OCI-LY3 (cell line): ENCODE measurements at regions not wholly inside any gene's neighbourhood (a gene's known extent, or its start where the extent isn't known, plus 50 kb on each side); places are given as distances from the start of the nearest gene placed in this dataset.

Source experiments
- H2AFZ ChIP-seq: fragments of 200-600, 300-600 bp; shearing (Covaris generic); 2 replicates; pipeline ENCODE4 v1.6.0; 2014; ENCODE audit warnings: antibody characterized with exemption, low read depth, low read length
- H3K27ac ChIP-seq: fragments of 200-600, 300-600 bp; sonication (generic); 2 replicates; pipeline ENCODE4 v1.5.1; 2014; ENCODE audit warnings: mild to moderate bottlenecking, low read length, moderate library complexity, mixed read lengths
- H3K27me3 ChIP-seq: fragments of 200-600, 300-600 bp; sonication (generic); 2 replicates; pipeline ENCODE4 v1.6.1; 2014; ENCODE audit warnings: low read depth, low read length, mixed read lengths
- H3K36me3 ChIP-seq: fragments of 200-600, 300-600 bp; sonication (generic); replicated peaks from 2 replicates; pipeline ENCODE3; 2014; ENCODE audit warnings: low read depth, low read length, mixed read lengths
- H3K4me1 ChIP-seq: fragments of 300-600, 200-600 bp; sonication (generic); 2 replicates; pipeline ENCODE4 v1.6.1; 2014; ENCODE audit warnings: low read length, mixed read lengths
- H3K4me2 ChIP-seq: fragments of 200-600, 300-600 bp; sonication (generic); 2 replicates; pipeline ENCODE4 v1.6.1; 2014; ENCODE audit warnings: low read length, mixed read lengths
- H3K4me3 ChIP-seq: fragments of 300-600, 200-600 bp; sonication (generic); 2 replicates; pipeline ENCODE4 v1.5.1; 2014; ENCODE audit warnings: antibody characterized with exemption, mild to moderate bottlenecking, low read length, moderate library complexity
- H3K79me2 ChIP-seq: fragments of 300-600, 200-600 bp; shearing (Covaris generic); 2 replicates; pipeline ENCODE4 v1.6.1; 2014; ENCODE audit warnings: mild to moderate bottlenecking, low read length, mixed read lengths
- H3K9ac ChIP-seq: fragments of 300-600, 200-600 bp; shearing (Covaris generic); 2 replicates; pipeline ENCODE4 v1.6.0; 2014; ENCODE audit warnings: mild to moderate bottlenecking, low read length, moderate library complexity
- H3K9me3 ChIP-seq: fragments of 200-600, 300-600 bp; shearing (Covaris generic); 2 replicates; pipeline ENCODE4 v1.6.1; 2014; ENCODE audit warnings: low read length, mixed read lengths; ENCODE audit not compliant: insufficient read depth
- H4K20me1 ChIP-seq: fragments of 200-600, 300-600 bp; sonication (generic); 2 replicates; pipeline ENCODE4 v1.6.1; 2016; ENCODE audit warnings: low read length, mixed read lengths; ENCODE audit not compliant: insufficient read depth
- EZH2phosphoT487 ChIP-seq: fragments of 200-600 bp; shearing (Covaris generic); IDR thresholded peaks from 2 replicates; pipeline ENCODE4 v1.6.1; 2018; ENCODE audit warnings: antibody characterized with exemption, mixed run types, low read depth
- TF ChIP-seq, protein P1 (sequence below): fragments of 200-600, 300-600 bp; sonication (generic); IDR thresholded peaks from 2 replicates; pipeline ENCODE4 v1.5.1; 2014; ENCODE audit warnings: antibody characterized with exemption, low read length, low read depth

DNA sequence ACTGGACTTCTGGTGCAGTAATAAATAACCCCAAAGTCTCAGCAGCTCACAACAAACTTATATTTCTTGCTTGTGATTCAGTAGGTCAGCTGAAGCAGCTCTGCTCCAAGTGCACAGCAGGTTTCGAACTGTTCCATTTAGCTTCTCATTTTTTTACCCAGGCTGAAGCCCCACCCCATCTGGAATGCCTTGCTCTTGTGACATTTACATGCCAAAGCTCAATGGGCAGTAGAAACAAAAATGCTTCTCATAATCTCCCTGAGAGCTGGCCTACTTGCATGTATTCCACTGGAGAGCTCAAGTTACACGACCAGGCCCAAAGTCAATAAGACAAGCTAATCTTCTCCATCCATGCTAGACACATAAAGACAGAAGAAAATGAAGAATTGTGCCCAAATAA, 165.2 kb downstream of the HAO1 start:
- Histone ChIP-seq H3K4me3 (no peak overlapping the region), H2AFZ (no peak overlapping the region), H3K27me3 (no peaks in the 10 kb centered on the region), H3K9me3 (peaks cover 3% of the 10 kb centered on the region; the same call in 1 of the 2 replicates), H3K4me2 (no peak overlapping the region), H3K9ac (no peak overlapping the region), H3K27ac (no peak overlapping the region), H3K36me3 (no peaks in the 10 kb centered on the region), H3K79me2 (no peaks in the 10 kb centered on the region), H4K20me1 (no peaks in the 10 kb centered on the region), H3K4me1 (no peaks in the 10 kb centered on the region)
- no peak for TF ChIP-seq EZH2phosphoT487
- TF ChIP-seq, protein P1, sequence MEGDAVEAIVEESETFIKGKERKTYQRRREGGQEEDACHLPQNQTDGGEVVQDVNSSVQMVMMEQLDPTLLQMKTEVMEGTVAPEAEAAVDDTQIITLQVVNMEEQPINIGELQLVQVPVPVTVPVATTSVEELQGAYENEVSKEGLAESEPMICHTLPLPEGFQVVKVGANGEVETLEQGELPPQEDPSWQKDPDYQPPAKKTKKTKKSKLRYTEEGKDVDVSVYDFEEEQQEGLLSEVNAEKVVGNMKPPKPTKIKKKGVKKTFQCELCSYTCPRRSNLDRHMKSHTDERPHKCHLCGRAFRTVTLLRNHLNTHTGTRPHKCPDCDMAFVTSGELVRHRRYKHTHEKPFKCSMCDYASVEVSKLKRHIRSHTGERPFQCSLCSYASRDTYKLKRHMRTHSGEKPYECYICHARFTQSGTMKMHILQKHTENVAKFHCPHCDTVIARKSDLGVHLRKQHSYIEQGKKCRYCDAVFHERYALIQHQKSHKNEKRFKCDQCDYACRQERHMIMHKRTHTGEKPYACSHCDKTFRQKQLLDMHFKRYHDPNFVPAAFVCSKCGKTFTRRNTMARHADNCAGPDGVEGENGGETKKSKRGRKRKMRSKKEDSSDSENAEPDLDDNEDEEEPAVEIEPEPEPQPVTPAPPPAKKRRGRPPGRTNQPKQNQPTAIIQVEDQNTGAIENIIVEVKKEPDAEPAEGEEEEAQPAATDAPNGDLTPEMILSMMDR: no peak

DNA sequence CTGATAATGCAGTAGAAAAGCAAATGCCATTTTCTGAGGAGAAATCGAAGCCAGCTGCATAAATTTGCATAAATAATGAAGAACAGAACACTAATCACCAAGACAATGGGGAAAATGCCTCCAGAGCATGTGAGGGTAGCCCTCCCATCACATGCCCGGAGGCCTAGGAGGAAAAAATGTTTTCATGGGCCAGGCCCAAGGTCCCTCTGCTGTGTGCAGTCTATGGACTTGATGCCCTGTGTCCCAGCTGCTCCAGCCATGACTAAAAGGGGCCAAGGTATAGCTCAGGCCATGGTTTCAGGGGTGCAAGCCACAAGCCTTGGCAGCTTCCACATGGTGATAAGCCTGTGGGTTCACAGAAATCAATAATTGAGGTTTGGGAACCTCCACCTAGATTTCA, 164.1 kb downstream of the HAO1 start:
- TF ChIP-seq, protein P1: no peak
- no peak for TF ChIP-seq EZH2phosphoT487
- peaks cover 3% of the 10 kb centered on the region; the same call in 1 of the 2 replicates for H3K9me3 ChIP-seq
- H3K27ac ChIP-seq: no peak overlapping the region
- H3K9ac ChIP-seq: no peak overlapping the region
- H3K36me3 ChIP-seq: no peaks in the 10 kb centered on the region
- no peaks in the 10 kb centered on the region for H3K27me3 ChIP-seq
- H3K4me3 ChIP-seq: no peak overlapping the region
- no peaks in the 10 kb centered on the region for H4K20me1 ChIP-seq
- no peak overlapping the region for H2AFZ ChIP-seq
- H3K4me1 ChIP-seq: no peaks in the 10 kb centered on the region
- no peak overlapping the region for H3K4me2 ChIP-seq
- H3K79me2 ChIP-seq: no peaks in the 10 kb centered on the region

DNA sequence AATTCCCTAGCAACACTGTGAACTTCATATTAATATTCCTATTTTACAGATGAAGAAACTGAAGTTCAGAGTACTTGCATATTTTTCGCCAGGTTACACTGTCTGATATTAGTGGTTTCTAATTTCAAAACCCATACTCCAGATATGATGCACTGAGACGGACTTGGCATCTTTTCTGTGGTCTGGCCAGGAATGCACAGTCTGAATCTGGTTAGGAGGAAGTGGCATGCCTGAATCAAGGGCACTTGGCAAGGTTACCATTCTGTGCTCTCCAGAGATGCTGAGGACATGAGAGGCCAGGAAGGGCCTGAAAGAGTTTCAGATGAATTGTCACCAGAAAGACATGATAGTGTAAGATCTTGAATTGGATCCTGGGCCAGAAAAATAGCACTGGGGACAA, 150.1 kb downstream of the HAO1 start:
- TF ChIP-seq, protein P1: no peak
- TF ChIP-seq EZH2phosphoT487: no peak
- Histone ChIP-seq H2AFZ (no peak overlapping the region), H3K27ac (no peak overlapping the region), H3K4me1 (no peaks in the 10 kb centered on the region), H3K27me3 (no peaks in the 10 kb centered on the region), H3K79me2 (no peaks in the 10 kb centered on the region), H3K9ac (no peak overlapping the region), H4K20me1 (no peaks in the 10 kb centered on the region), H3K4me2 (no peak overlapping the region), H3K9me3 (no peaks in the 10 kb centered on the region), H3K4me3 (no peak overlapping the region), H3K36me3 (no peaks in the 10 kb centered on the region)

DNA sequence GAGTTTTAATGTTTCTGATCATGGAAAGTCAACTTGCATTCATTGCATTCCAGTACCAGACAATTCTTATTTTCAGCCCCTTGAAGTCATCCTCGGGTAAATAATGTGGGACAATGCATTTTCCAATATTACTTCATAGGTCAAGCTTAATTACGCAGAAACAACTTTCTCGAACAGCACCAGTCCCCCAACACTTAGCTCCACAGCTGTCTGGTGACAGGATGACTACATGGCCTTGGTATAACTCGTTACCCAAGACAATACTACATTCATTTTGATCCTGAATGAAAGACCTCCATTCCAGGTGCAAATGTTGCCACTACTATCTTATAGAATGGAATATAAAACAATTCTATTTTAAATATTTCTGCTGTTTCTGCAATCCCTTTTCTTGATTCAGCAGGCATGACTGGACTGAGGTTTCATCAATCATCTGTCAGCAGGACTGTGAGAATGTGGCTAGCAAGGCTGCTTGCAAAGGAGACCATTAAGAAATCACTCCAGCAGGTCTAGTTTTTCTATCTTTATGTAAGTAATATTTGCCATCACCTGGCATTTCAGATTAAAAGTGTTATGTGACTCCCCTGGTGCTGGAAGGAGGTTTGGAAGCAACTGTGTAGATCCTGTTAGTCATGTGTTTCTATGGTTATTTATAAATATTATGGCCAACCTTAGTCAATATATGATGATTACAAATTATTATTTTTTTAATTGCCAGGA, 147.9 kb downstream of the HAO1 start:
- TF ChIP-seq EZH2phosphoT487: no peak
- TF ChIP-seq, protein P1: no peak
- Histone ChIP-seq H3K27ac (no peak overlapping the region), H4K20me1 (no peaks in the 10 kb centered on the region), H3K36me3 (no peaks in the 10 kb centered on the region), H3K9me3 (no peaks in the 10 kb centered on the region), H3K4me3 (no peak overlapping the region), H3K4me2 (no peak overlapping the region), H2AFZ (no peak overlapping the region), H3K79me2 (no peaks in the 10 kb centered on the region), H3K4me1 (no peaks in the 10 kb centered on the region), H3K9ac (no peak overlapping the region), H3K27me3 (no peaks in the 10 kb centered on the region)
